HG03064 (cell line): ENCODE measurements at regions not wholly inside any gene's neighbourhood (a gene's known extent, or its start where the extent isn't known, plus 50 kb on each side); places are given as distances from the start of the nearest gene placed in this dataset.

Source experiments
- ATAC-seq: cut with Tn5 transposase; IDR thresholded peaks from one replicate; pipeline ENCODE4 v1.9.1; 2021; ENCODE audit warnings: low read depth; ENCODE audit not compliant: unreplicated experiment

- no peak for ATAC-seq
Observed at GRCh38 chr9:10674586-10674985, 61.8 kb upstream of the PTPRD start.

GRCh38 chr9:10678010-10678409 is 65.2 kb upstream of the PTPRD start:
- no peak for ATAC-seq

- no peak for ATAC-seq
Observed at GRCh38 chr9:10678790-10679189, 66.0 kb upstream of the PTPRD start.

- no peak for ATAC-seq
Observed at GRCh38 chr9:10686943-10687342, 74.1 kb upstream of the PTPRD start.

GRCh38 chr9:10690546-10690945 is 77.7 kb upstream of the PTPRD start:
- no peak for ATAC-seq

- ATAC-seq, result no peak
Observed at GRCh38 chr9:10697044-10697443, 84.2 kb upstream of the PTPRD start.

GRCh38 chr9:10700291-10700690 is 87.5 kb upstream of the PTPRD start:
- no peak for ATAC-seq

- no peak for ATAC-seq
Observed at GRCh38 chr9:10700915-10701314, 88.1 kb upstream of the PTPRD start.

GRCh38 chr9:10701906-10702305 is 89.1 kb upstream of the PTPRD start:
- no peak for ATAC-seq

- ATAC-seq, result no peak
Observed at GRCh38 chr9:10703139-10703538, 90.3 kb upstream of the PTPRD start.

GRCh38 chr9:10704720-10705119 is 91.9 kb upstream of the PTPRD start:
- ATAC-seq, result no peak

- ATAC-seq, result no peak
Observed at GRCh38 chr9:10705383-10705782, 92.6 kb upstream of the PTPRD start.

- ATAC-seq, result no peak
Observed at GRCh38 chr9:10706788-10707187, 94.0 kb upstream of the PTPRD start.

- ATAC-seq, result no peak
Observed at GRCh38 chr9:10721301-10721700, 108.5 kb upstream of the PTPRD start.

- no peak for ATAC-seq
Observed at GRCh38 chr9:10729213-10729612, 116.4 kb upstream of the PTPRD start.

GRCh38 chr9:10744669-10745068 is 131.9 kb upstream of the PTPRD start:
- no peak for ATAC-seq

GRCh38 chr9:10753474-10753873 is 140.7 kb upstream of the PTPRD start:
- ATAC-seq, result no peak

- no peak for ATAC-seq
Observed at GRCh38 chr9:10764481-10764880, 151.7 kb upstream of the PTPRD start.

- ATAC-seq, result no peak
Observed at GRCh38 chr9:10773136-10773535, 160.3 kb upstream of the PTPRD start.

GRCh38 chr9:10774051-10774450 is 161.2 kb upstream of the PTPRD start:
- no peak for ATAC-seq

GRCh38 chr9:10785255-10785654 is 172.5 kb upstream of the PTPRD start:
- no peak for ATAC-seq

- ATAC-seq, result no peak
Observed at GRCh38 chr9:10793306-10793705, 180.5 kb upstream of the PTPRD start.

- no peak for ATAC-seq
Observed at GRCh38 chr9:10804486-10804885, 191.7 kb upstream of the PTPRD start.

GRCh38 chr9:10806868-10807267 is 194.1 kb upstream of the PTPRD start:
- no peak for ATAC-seq
